GM12892 (cell line): ENCODE measurements at regions not wholly inside any gene's neighbourhood (a gene's known extent, or its start where the extent isn't known, plus 50 kb on each side); places are given as distances from the start of the nearest gene placed in this dataset.
A peak's percentile ranks its signal among the peaks of the same experiment; 100 is the strongest.

Experiments
- DNase-seq: peaks from one replicate; pipeline ENCODE4 v3.0.0; 2011; ENCODE audit not compliant: insufficient read length
- FAIRE-seq: peaks from 2 replicates; lab custom pipeline; 2011; peaks lifted over from hg19 to GRCh38; lab: Jason Lieb, UNC
- POLR2A ChIP-seq: IDR thresholded peaks from 2 replicates; pipeline ENCODE4 v1.6.1; 2011; ENCODE audit warnings: low read depth, low read length, control low read depth
- POLR2AphosphoS5 ChIP-seq: IDR thresholded peaks from 2 replicates; pipeline ENCODE4 v1.6.1; 2011; ENCODE audit warnings: low read depth, low read length, control low read depth
- TAF1 ChIP-seq: IDR thresholded peaks from 2 replicates; pipeline ENCODE4 v1.6.1; 2011; ENCODE audit warnings: low read depth, mild to moderate bottlenecking, control low read depth, low read length, borderline replicate concordance

GRCh38 chr6:140825731-140826130 lies 1307.0 kb upstream of the GJE1 start:
- DNase-seq = no peak
- TF ChIP-seq POLR2AphosphoS5 (no peak), TAF1 (no peak), POLR2A (no peak)
- FAIRE-seq = no peak

DNA sequence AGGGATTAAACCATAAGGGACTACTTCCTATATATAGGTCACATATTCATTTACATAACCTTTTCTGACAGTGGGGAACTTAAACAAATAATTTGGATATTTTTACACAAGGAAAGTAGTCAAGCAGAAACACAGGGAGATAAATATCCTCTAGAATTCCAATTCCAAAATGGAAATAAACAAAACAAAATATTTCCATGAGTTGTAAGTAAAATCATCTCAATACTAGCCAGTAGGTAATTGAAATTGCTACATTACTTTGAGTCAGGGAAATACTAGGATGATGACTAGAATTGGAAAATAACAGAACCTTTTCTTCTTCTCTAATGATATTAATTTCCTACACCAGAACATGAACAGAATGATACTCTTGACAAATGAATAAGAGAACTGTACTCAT lies 1308.1 kb upstream of the GJE1 start:
- FAIRE-seq (no peak), DNase-seq (no peak)
- TF ChIP-seq POLR2AphosphoS5 = no peak
- TF ChIP-seq TAF1 = no peak
- no peak for TF ChIP-seq POLR2A

- FAIRE-seq (no peak), DNase-seq (no peak)
- TF ChIP-seq POLR2A (no peak), POLR2AphosphoS5 (no peak), TAF1 (no peak)
Measured at GRCh38 chr6:140821196-140821595, 1311.5 kb upstream of the GJE1 start.

DNA sequence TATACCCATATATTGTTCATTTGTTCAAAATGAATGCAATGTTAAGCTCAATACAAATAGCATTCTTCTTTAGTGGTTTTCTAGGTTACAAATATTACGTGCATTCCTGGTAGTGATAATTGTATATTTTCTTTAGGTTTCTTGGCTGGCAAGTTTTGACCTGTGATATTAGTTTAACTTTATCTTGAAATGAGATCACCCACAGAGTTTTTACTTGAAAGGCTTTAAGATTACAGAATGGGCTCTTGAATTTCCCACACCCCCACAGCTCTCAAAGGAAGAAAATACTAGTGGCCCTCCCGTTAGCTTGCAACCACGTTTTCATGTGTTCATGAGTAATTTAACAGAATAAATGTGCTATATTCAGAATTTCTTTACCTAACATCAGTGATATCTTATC lies 1315.5 kb upstream of the GJE1 start:
- FAIRE-seq (no peak), DNase-seq (no peak)
- TF ChIP-seq POLR2A (no peak), TAF1 (no peak), POLR2AphosphoS5 (no peak)

GRCh38 chr6:140816681-140817080 lies 1316.0 kb upstream of the GJE1 start:
- FAIRE-seq = no peak
- no peak for DNase-seq

DNA sequence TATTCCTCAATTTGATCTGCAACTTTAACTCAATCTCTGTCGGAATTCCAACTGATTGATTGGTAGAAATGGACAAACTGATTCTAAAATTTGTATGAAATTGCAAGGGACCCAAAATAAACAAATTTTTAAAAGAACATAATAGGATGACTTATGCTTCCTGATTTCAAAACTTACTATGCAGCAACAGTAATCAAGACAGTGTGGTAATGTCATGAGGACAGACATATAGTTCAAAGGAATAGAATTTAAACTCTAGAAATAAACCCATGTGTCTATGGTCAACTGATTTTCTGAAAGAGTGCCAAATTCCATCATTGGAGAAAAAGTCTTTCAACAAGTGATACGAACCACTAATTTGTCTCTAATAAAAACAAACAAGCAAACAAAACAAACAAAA lies 1320.1 kb upstream of the GJE1 start:
- no peak for TF ChIP-seq POLR2A
- no peak for TF ChIP-seq TAF1
- no peak for TF ChIP-seq POLR2AphosphoS5
- DNase-seq (no peak), FAIRE-seq (no peak)

More at GRCh38 chr6:140816681-140817080, 1316.0 kb upstream of the GJE1 start:
- TF ChIP-seq TAF1 (no peak), POLR2AphosphoS5 (no peak), POLR2A (no peak)

DNA sequence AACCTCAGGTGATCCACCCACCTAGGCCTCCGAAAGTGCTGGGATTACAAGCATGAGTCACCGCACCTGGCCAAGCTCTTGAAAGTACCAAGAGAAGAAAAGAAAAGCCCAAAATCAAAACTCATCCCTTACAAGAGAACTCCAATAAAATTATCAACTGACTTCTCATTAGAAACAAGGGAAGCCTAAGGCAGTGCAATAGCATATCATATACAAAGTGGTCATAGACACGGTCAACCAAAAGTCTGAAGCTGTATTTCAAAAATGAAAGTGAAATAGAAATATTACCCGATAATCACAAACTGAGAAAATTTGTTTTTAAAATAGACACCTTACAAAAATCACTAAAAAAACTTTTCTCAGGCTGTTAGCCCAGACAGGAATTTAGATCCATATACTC lies 1321.1 kb upstream of the GJE1 start:
- FAIRE-seq (no peak), DNase-seq (no peak)
- TF ChIP-seq POLR2A (no peak), POLR2AphosphoS5 (no peak)

DNA sequence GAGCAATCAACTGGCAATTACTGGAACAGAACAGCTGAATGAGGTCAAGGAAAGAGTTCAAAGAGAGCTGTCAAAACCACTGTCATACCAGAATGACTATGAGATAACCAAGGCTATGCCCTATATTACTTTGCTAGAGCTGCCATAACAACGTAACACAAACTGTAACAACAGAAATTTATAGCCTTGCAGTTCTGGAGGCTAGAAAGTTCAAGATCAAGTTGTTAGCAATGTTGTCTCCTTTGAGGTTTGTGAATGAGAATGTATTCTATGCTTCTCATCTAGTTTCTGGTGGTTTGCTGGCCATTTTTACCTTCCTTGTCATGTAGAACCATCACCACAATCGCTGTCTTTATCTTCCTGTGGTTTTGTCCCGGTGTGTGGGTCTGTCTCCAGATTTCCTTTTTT lies 1323.0 kb upstream of the GJE1 start:
- TF ChIP-seq POLR2A (no peak), TAF1 (no peak), POLR2AphosphoS5 (no peak)
- DNase-seq = no peak
- peak; percentile 67 for FAIRE-seq

- TF ChIP-seq TAF1 = no peak
- no peak for TF ChIP-seq POLR2AphosphoS5
- TF ChIP-seq POLR2A = no peak
- FAIRE-seq (no peak), DNase-seq (no peak)
Measured at GRCh38 chr6:140806431-140806830, 1326.3 kb upstream of the GJE1 start.

DNA sequence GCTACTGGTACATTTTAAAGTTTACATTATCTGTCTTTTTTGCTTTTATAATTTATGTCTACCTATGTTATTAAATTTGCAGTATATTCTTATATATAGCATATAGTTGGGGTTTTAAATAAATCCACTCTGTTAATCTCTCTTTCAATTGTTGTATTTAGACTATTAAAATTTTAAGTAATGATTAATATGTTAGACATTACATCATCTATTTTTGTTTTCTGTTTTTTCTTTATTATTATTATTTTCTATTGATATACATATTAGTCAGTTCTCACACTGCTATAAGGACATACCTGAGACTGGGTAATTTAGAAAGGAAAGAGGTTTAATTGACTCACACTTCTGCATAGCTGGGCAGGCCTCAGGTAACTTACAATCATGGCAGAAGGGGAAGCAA lies 1338.2 kb upstream of the GJE1 start:
- no peak for TF ChIP-seq POLR2AphosphoS5
- TF ChIP-seq TAF1 = no peak
- TF ChIP-seq POLR2A = no peak
- FAIRE-seq (no peak), DNase-seq (no peak)

- TF ChIP-seq POLR2AphosphoS5 = no peak
- no peak for TF ChIP-seq TAF1
- no peak for TF ChIP-seq POLR2A
- DNase-seq = no peak
- no peak for FAIRE-seq
Measured at GRCh38 chr6:140790109-140790508, 1342.6 kb upstream of the GJE1 start.

GRCh38 chr6:140789466-140789865 lies 1343.3 kb upstream of the GJE1 start:
- no peak for DNase-seq
- TF ChIP-seq TAF1 = no peak
- FAIRE-seq = no peak

GRCh38 chr6:140785926-140786325 lies 1346.8 kb upstream of the GJE1 start:
- TF ChIP-seq TAF1 = no peak
- no peak for TF ChIP-seq POLR2A
- no peak for TF ChIP-seq POLR2AphosphoS5
- FAIRE-seq (no peak), DNase-seq (no peak)
